GM12878 (cell line): ENCODE measurements at regions not wholly inside any gene's neighbourhood (a gene's known extent, or its start where the extent isn't known, plus 50 kb on each side); places are given as distances from the start of the nearest gene placed in this dataset.

Experiments used
- ATAC-seq: fragments of 200-7000 bp; cut with Tn5 transposase; 3 replicates; pipeline ENCODE4 v1.9.1; 2020; ENCODE audit warnings: mild to moderate bottlenecking, moderate library complexity
- BruUV-seq: library from RNA; stranded (reverse); fragments of 400-500 nt; replicated peaks from 2 replicates; lab custom pipeline; 2021; lab: Mats Ljungman, UMichigan
- CTCF ChIA-PET: fragments of 300-600 bp; sonication (Branson Sonifier 250); formaldehyde crosslinking; extraction: SDS; loops from one replicate; lab custom pipeline; 2021; ENCODE audit warnings: inconsistent platforms; lab: Yijun Ruan, JAX
- POLR2A ChIA-PET: fragments of 350-600 bp; formaldehyde crosslinking; extraction: SDS; loops from one replicate; lab custom pipeline; 2021; ENCODE audit warnings: inconsistent platforms; lab: Charles Lee
- RAD21 ChIA-PET: fragments of 300-600 bp; sonication (Branson Sonifier 250); formaldehyde crosslinking; loops from one replicate; lab custom pipeline; 2023; ENCODE audit warnings: antibody characterized with exemption; ENCODE audit not compliant: unreplicated experiment; lab: Charles Lee
- SMC1A ChIA-PET: fragments of 300-600 bp; sonication (Branson Sonifier 250); formaldehyde crosslinking; loops from one replicate; lab custom pipeline; 2023; ENCODE audit not compliant: unreplicated experiment, uncharacterized antibody; lab: Charles Lee
- DNase-seq: peaks from one replicate; pipeline ENCODE4 v3.0.0-alpha.2; 2011; ENCODE audit warnings: low read depth, low spot score
- FAIRE-seq: peaks from 3 replicates; lab custom pipeline; 2011; peaks lifted over from hg19 to GRCh38; lab: Jason Lieb, UNC
- H2AFZ ChIP-seq: 2 replicates; pipeline ENCODE4 v1.6.0; 2011; ENCODE audit warnings: low read depth, low read length, control low read depth; ENCODE audit not compliant: control insufficient read depth
- H3K27ac ChIP-seq: 2 replicates; pipeline ENCODE4 v1.5.1; 2011; ENCODE audit warnings: control low read depth; ENCODE audit not compliant: control insufficient read depth, insufficient read depth
- H3K27me3 ChIP-seq, 2 experiments: replicated peaks in 1 of 2; 2 replicates each; pipeline versions ENCODE4 v1.6.0 to v1.6.1; 2011; ENCODE audit warnings: low read length in 1 of 2; ENCODE audit not compliant: control insufficient read depth in 2 of 2, insufficient read depth in 2 of 2
- H3K36me3 ChIP-seq, 2 experiments: 2 replicates each; pipeline ENCODE4 v1.5.1; 2011; ENCODE audit warnings: low read length in 1 of 2; ENCODE audit not compliant: control insufficient read depth in 2 of 2, insufficient read depth in 2 of 2
- H3K4me1 ChIP-seq: 2 replicates; pipeline ENCODE4 v1.6.1; 2011; ENCODE audit warnings: mild to moderate bottlenecking, low read length, moderate library complexity, mixed read lengths; ENCODE audit not compliant: control insufficient read depth, insufficient read depth
- H3K4me2 ChIP-seq: 2 replicates; pipeline ENCODE4 v1.6.0; 2011; ENCODE audit warnings: control low read depth; ENCODE audit not compliant: control insufficient read depth, insufficient read depth
- H3K4me3 ChIP-seq: fragments of 200-600 bp; sonication (generic); 2 replicates; pipeline ENCODE4 v1.5.1; 2016
- H3K79me2 ChIP-seq: 2 replicates; pipeline ENCODE4 v1.6.0; 2011; ENCODE audit warnings: low read length; ENCODE audit not compliant: control insufficient read depth, insufficient read depth
- H3K9ac ChIP-seq: 2 replicates; pipeline ENCODE4 v1.8.0; 2011; ENCODE audit warnings: low read length, control low read depth, mixed read lengths; ENCODE audit not compliant: control insufficient read depth, insufficient read depth
- H3K9me3 ChIP-seq: replicated peaks from 3 replicates; pipeline ENCODE4 v1.5.1; 2011; ENCODE audit warnings: mild to moderate bottlenecking, low read length; ENCODE audit not compliant: control insufficient read depth, insufficient read depth
- H4K20me1 ChIP-seq: 2 replicates; pipeline ENCODE4 v1.6.0; 2011; ENCODE audit not compliant: control insufficient read depth, insufficient read depth
- ETV6 ChIP-seq, 2 experiments: fragments of 450-650 bp in 1 of 2; IDR thresholded peaks in 1 of 2; conservative IDR thresholded peaks in 1 of 2; 2 replicates each; pipeline ENCODE4 v1.6.1; 2014; ENCODE audit warnings: antibody characterized with exemption in 1 of 2, borderline replicate concordance in 1 of 2, low read depth in 1 of 2, mild to moderate bottlenecking in 1 of 2, moderate library complexity in 1 of 2
- NR2C1 ChIP-seq: fragments of 450-650 bp; IDR thresholded peaks from 2 replicates; pipeline ENCODE4 v1.6.1; 2017; ENCODE audit warnings: antibody characterized with exemption, mild to moderate bottlenecking, moderate library complexity
- POLR2AphosphoS5 ChIP-seq: IDR thresholded peaks from 2 replicates; pipeline ENCODE4 v1.6.1; 2011; ENCODE audit warnings: mild to moderate bottlenecking, low read length, inconsistent platforms
- RAD21 ChIP-seq: IDR thresholded peaks from 2 replicates; pipeline ENCODE4 v1.6.1; 2011; ENCODE audit warnings: mild to moderate bottlenecking, low read depth, low read length, moderate library complexity; ENCODE audit not compliant: insufficient read depth
- SMC3 ChIP-seq: IDR thresholded peaks from 2 replicates; pipeline ENCODE4 v1.6.1; 2011; ENCODE audit warnings: low read length, improper control_type of control experiment, borderline replicate concordance
- WGBS: methylation state at CpG from one replicate; pipeline ENCODE4 v1.1.6; 2016; ENCODE audit warnings: low lambda C conversion rate; ENCODE audit not compliant: insufficient replicate concordance, insufficient coverage; ENCODE audit errors: missing lambda C conversion rate; 5-methylcytosine and 5-hydroxymethylcytosine counted together
- in situ Hi-C: fragments of 300-500 bp; cut with MboI; formaldehyde crosslinking; loops from 9 replicates; pipeline ENCODE4 v1.14.3; 2018; ENCODE audit warnings: mixed read lengths
- intact Hi-C: fragments of 100-400 bp; cut with micrococcal nuclease; formaldehyde crosslinking; loops from one replicate; pipeline ENCODE4 v1.14.2; 2022; ENCODE audit not compliant: unreplicated experiment
- TF ChIP-seq, protein P1 (sequence below): IDR thresholded peaks from 2 replicates; pipeline ENCODE4 v1.6.1; 2011; ENCODE audit warnings: borderline replicate concordance, low read depth, mild to moderate bottlenecking, moderate library complexity, mixed read lengths, low read length; ENCODE audit not compliant: insufficient read depth; ENCODE audit errors: extremely low read length
- TF ChIP-seq, protein P2 (sequence below), 3 experiments: IDR thresholded peaks in 2 of 3; conservative IDR thresholded peaks in 1 of 3; 2 replicates each; pipeline ENCODE4 v1.5.1; 2011; ENCODE audit warnings: low read depth in 3 of 3, low read length in 3 of 3, mild to moderate bottlenecking in 3 of 3, control low read depth in 2 of 3, moderate library complexity in 2 of 3, inconsistent platforms in 1 of 3, mixed read lengths in 1 of 3; ENCODE audit not compliant: control insufficient read depth in 2 of 3, insufficient read depth in 1 of 3; ENCODE audit errors: extremely low read depth in 1 of 3
- TF ChIP-seq, protein P3 (sequence below): fragments of 450-650 bp; IDR thresholded peaks from 2 replicates; pipeline ENCODE4 v1.6.1; 2017; ENCODE audit warnings: mild to moderate bottlenecking, moderate library complexity

DNA sequence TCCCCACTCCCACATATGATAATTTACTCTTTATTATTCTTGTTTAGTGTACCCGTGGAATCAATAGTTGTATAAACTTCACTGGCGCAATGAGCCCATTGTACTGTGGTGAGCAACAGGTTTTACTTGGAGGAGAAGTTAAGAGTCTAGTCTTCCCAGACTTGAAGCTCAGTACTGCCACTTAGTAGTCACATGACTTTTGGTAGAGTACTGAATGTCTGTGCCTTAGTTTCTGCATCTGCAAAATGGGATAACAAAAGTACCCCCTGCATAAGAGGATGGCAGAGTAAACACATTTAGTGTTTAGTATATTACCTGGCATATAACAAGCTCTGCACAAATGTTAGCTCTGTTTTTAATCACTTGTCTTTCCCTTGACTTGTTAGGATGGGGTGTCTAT is 375.5 kb downstream of the VRK1 start (continued):
- TF ChIP-seq, protein P1, sequence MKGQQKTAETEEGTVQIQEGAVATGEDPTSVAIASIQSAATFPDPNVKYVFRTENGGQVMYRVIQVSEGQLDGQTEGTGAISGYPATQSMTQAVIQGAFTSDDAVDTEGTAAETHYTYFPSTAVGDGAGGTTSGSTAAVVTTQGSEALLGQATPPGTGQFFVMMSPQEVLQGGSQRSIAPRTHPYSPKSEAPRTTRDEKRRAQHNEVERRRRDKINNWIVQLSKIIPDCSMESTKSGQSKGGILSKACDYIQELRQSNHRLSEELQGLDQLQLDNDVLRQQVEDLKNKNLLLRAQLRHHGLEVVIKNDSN: no peak
- TF ChIP-seq POLR2AphosphoS5 (no peak), NR2C1 (no peak)

DNA sequence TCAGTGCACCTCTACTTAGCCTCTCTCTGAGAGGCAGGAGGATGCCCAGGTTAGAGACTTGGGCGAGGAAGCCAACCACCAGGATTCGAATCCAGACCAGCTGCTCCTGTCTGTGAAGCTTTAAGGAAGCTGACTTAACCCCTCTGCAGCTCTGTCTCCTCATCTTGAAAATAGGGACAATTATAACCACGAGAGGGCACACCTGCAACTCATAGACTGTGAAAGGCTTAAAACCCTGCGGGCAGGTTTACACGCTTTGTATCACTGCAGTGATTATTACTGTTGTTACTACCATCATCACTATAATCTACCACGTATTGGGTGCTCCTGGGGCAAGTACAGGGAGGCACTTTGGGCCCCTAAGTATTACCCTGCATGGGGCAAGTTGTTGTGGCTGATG is 379.8 kb downstream of the VRK1 start:
- no peaks in the 10 kb centered on the region for H4K20me1 ChIP-seq
- no peak for TF ChIP-seq ETV6 (conservative IDR thresholded peaks at IDR 0.05 in 1 of 2, IDR thresholded peaks at IDR 0.05 in 1 of 2; ENCODE audit: borderline replicate concordance in 1 of 2, low read depth in 1 of 2)
- peak; percentile 53 for TF ChIP-seq RAD21
- TF ChIP-seq, protein P2, sequence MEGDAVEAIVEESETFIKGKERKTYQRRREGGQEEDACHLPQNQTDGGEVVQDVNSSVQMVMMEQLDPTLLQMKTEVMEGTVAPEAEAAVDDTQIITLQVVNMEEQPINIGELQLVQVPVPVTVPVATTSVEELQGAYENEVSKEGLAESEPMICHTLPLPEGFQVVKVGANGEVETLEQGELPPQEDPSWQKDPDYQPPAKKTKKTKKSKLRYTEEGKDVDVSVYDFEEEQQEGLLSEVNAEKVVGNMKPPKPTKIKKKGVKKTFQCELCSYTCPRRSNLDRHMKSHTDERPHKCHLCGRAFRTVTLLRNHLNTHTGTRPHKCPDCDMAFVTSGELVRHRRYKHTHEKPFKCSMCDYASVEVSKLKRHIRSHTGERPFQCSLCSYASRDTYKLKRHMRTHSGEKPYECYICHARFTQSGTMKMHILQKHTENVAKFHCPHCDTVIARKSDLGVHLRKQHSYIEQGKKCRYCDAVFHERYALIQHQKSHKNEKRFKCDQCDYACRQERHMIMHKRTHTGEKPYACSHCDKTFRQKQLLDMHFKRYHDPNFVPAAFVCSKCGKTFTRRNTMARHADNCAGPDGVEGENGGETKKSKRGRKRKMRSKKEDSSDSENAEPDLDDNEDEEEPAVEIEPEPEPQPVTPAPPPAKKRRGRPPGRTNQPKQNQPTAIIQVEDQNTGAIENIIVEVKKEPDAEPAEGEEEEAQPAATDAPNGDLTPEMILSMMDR (IDR thresholded peaks at IDR 0.05 in 2 of 3, conservative IDR thresholded peaks at IDR 0.05 in 1 of 3; ENCODE audit: control insufficient read depth in 2 of 3, extremely low read depth in 1 of 3, insufficient read depth in 1 of 3, low read depth in 3 of 3, low read length in 3 of 3): peak; percentile 8 to 41 (median 27); a peak in 3 of 6 replicates
- TF ChIP-seq SMC3: peak; percentile 46
- TF ChIP-seq, protein P3, sequence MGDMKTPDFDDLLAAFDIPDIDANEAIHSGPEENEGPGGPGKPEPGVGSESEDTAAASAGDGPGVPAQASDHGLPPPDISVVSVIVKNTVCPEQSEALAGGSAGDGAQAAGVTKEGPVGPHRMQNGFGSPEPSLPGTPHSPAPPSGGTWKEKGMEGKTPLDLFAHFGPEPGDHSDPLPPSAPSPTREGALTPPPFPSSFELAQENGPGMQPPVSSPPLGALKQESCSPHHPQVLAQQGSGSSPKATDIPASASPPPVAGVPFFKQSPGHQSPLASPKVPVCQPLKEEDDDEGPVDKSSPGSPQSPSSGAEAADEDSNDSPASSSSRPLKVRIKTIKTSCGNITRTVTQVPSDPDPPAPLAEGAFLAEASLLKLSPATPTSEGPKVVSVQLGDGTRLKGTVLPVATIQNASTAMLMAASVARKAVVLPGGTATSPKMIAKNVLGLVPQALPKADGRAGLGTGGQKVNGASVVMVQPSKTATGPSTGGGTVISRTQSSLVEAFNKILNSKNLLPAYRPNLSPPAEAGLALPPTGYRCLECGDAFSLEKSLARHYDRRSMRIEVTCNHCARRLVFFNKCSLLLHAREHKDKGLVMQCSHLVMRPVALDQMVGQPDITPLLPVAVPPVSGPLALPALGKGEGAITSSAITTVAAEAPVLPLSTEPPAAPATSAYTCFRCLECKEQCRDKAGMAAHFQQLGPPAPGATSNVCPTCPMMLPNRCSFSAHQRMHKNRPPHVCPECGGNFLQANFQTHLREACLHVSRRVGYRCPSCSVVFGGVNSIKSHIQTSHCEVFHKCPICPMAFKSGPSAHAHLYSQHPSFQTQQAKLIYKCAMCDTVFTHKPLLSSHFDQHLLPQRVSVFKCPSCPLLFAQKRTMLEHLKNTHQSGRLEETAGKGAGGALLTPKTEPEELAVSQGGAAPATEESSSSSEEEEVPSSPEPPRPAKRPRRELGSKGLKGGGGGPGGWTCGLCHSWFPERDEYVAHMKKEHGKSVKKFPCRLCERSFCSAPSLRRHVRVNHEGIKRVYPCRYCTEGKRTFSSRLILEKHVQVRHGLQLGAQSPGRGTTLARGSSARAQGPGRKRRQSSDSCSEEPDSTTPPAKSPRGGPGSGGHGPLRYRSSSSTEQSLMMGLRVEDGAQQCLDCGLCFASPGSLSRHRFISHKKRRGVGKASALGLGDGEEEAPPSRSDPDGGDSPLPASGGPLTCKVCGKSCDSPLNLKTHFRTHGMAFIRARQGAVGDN: no peak
- under 1% methylated on average over 6 of the region's 6 CpGs for WGBS
- H3K4me3 ChIP-seq: no peak overlapping the region
- POLR2A ChIA-PET: no interaction called here
- no peaks in the 10 kb centered on the region for H3K27me3 ChIP-seq
- CTCF ChIA-PET: interaction anchor here (0.6 to 1.8 kb wide), 6 partner anchors 8 to 688 kb away, joined by 3 to 5 read pairs (median 4); no protein-coding TSS in a partner anchor
- peak; percentile 82 for ATAC-seq
- intact Hi-C loops: loop anchor here (5.0 to 10.0 kb wide), 2 partner anchors 95 to 208 kb away; no protein-coding TSS in a partner anchor
- peaks cover 4% of the 10 kb centered on the region; the same call in 1 of the 2 replicates for H3K4me1 ChIP-seq
- in situ Hi-C loops: no loop called here
- H3K27ac ChIP-seq: no peak overlapping the region
- no peak for FAIRE-seq
- H3K9ac ChIP-seq: no peak overlapping the region
- no peak overlapping the region for H3K4me2 ChIP-seq
- no peaks in the 10 kb centered on the region for H3K36me3 ChIP-seq
- no peak for DNase-seq
- SMC1A ChIA-PET: interaction anchor here (0.7 to 1.7 kb wide), 5 partner anchors 37 to 409 kb away, joined by 3 to 4 read pairs (median 3); no protein-coding TSS in a partner anchor
- peaks cover 4% of the 10 kb centered on the region; the same call in 2 of the 3 replicates for H3K9me3 ChIP-seq
- RAD21 ChIA-PET: interaction anchor here (1.0 to 1.4 kb wide), 3 partner anchors 12 to 211 kb away, joined by 3 read pairs; no protein-coding TSS in a partner anchor
- no peaks in the 10 kb centered on the region for H3K79me2 ChIP-seq
- BruUV-seq: no TSS peak
- H2AFZ ChIP-seq: no peak overlapping the region
